ENCODE measurements at regions not wholly inside any gene's neighbourhood (a gene's known extent, or its start where the extent isn't known, plus 50 kb on each side); places are given as distances from the start of the nearest gene placed in this dataset.

DNA sequence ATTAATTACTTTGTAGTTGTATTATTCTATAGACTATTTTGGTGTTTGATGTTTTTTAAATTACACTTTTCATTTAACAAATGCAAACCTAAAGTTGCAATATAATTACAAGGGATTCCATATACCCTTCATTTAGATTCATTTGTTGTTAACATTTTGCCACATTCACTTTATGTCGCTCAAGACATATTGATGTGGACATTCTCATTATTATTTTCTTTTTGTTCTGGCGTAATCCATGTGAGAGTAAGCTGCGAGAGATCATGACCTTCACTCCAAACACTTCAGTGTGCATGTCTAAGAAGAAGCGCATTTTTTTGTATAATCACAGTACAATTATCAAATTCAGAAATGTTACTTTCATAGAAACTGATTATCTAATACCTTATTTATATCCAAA, 280.6 kb downstream of the CALCRL start:
- H3K36me3 ChIP-seq (ENCODE audit: control insufficient read depth in 2 of 2, extremely low read depth in 1 of 2, insufficient read depth in 2 of 2, low read length in 2 of 2), result no peaks in the 10 kb centered on the region
- H4K20me1 ChIP-seq (ENCODE audit: control insufficient read depth, extremely low read depth, insufficient read depth, low read length), result no peaks in the 10 kb centered on the region
- dilution Hi-C loops (cut with MboI; ENCODE audit: extremely low pct_ligation_motif_present, low sequenced_read_pairs), result no loop called here
- H3K9ac ChIP-seq (ENCODE audit: control insufficient read depth, extremely low read depth, insufficient read depth, low read length), result no peak overlapping the region
- no peaks in the 10 kb centered on the region for H3K27me3 ChIP-seq (ENCODE audit: control insufficient read depth, extremely low read depth, insufficient read depth, low read length)
- H3K9me3 ChIP-seq (ENCODE audit: control insufficient read depth, low read depth, low read length), result no peaks in the 10 kb centered on the region
- TF ChIP-seq EZH2 (IDR thresholded peaks at IDR 0.05; ENCODE audit: low read length), result no peak
- no peak for TF ChIP-seq CTCF (optimal IDR thresholded peaks at IDR 0.05 in 1 of 3, IDR thresholded peaks at IDR 0.05 in 1 of 3, conservative IDR thresholded peaks at IDR 0.05 in 1 of 3; ENCODE audit: extremely low read depth in 1 of 3, insufficient read depth in 2 of 3, low read length in 3 of 3)
- FAIRE-seq (no peak), DNase-seq (ENCODE audit: low read depth, low spot score) (no peak)
- no peak overlapping the region for H3K4me2 ChIP-seq (ENCODE audit: control insufficient read depth, extremely low read depth, insufficient read depth, low read depth, low read length)
- no peaks in the 10 kb centered on the region for H3K4me1 ChIP-seq (ENCODE audit: control insufficient read depth, extremely low read depth, insufficient read depth, low read length)
- no peaks in the 10 kb centered on the region for H3K9me1 ChIP-seq (ENCODE audit: control insufficient read depth, extremely low read depth, insufficient read depth, low read length)
- H3K79me2 ChIP-seq (ENCODE audit: control insufficient read depth, insufficient read depth, low read length), result no peaks in the 10 kb centered on the region
- H2AFZ ChIP-seq (ENCODE audit: control insufficient read depth, low read length), result no peak overlapping the region
- H3K27ac ChIP-seq (ENCODE audit: control insufficient read depth, insufficient read depth, low read length), result no peak overlapping the region
- no peak overlapping the region for H3K4me3 ChIP-seq (ENCODE audit: control insufficient read depth in 2 of 3, extremely low read depth in 1 of 3, insufficient read depth in 2 of 3, low read depth in 1 of 3, low read length in 3 of 3)

DNA sequence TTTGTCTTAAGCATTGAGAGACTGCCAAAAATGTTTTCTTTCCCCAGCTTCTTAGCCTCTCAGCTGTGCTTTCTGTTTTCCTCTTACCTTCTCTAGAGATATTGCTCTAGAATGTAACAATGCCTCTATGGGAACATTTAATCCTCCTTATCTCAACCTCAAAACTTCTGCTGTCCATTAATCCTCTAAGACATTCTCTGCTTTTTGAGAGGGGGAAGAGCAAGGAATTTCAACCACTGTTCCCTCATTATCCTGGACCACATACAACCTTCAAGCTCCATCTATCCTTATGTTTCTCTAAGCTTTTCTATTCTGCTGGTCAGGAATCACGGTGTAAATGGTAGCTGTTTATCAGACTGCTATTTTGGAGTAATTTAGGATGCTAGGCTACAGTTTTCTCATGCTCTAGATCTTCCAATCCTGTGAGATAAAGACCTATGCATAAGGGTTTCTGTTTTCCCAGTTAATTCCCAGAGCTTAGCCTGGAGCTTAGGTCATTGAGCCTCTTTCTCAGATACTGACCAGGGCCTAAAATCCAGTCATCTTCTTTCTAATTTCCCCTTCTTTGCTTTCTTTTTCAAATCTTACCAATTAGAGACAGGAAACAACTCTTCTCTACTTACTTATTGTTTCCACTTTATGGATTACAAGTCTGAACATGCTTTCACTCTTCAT, 282.0 kb downstream of the CALCRL start:
- FAIRE-seq, result no peak
- no peaks in the 10 kb centered on the region for H3K9me3 ChIP-seq (ENCODE audit: control insufficient read depth, low read depth, low read length)
- no peaks in the 10 kb centered on the region for H4K20me1 ChIP-seq (ENCODE audit: control insufficient read depth, extremely low read depth, insufficient read depth, low read length)
- no peak for TF ChIP-seq CTCF (optimal IDR thresholded peaks at IDR 0.05 in 1 of 3, IDR thresholded peaks at IDR 0.05 in 1 of 3, conservative IDR thresholded peaks at IDR 0.05 in 1 of 3; ENCODE audit: extremely low read depth in 1 of 3, insufficient read depth in 2 of 3, low read length in 3 of 3)
- TF ChIP-seq EZH2 (IDR thresholded peaks at IDR 0.05; ENCODE audit: low read length), result no peak
- H3K9me1 ChIP-seq (ENCODE audit: control insufficient read depth, extremely low read depth, insufficient read depth, low read length), result no peaks in the 10 kb centered on the region
- peak overlapping the region; percentile 29 for H2AFZ ChIP-seq (ENCODE audit: control insufficient read depth, low read length)
- no peak for DNase-seq (ENCODE audit: low read depth, low spot score)
- H3K4me3 ChIP-seq (ENCODE audit: control insufficient read depth in 2 of 3, extremely low read depth in 1 of 3, insufficient read depth in 2 of 3, low read depth in 1 of 3, low read length in 3 of 3), result no peak overlapping the region
- no peaks in the 10 kb centered on the region for H3K36me3 ChIP-seq (ENCODE audit: control insufficient read depth in 2 of 2, extremely low read depth in 1 of 2, insufficient read depth in 2 of 2, low read length in 2 of 2)
- no peak overlapping the region for H3K27ac ChIP-seq (ENCODE audit: control insufficient read depth, insufficient read depth, low read length)
- no peak overlapping the region for H3K9ac ChIP-seq (ENCODE audit: control insufficient read depth, extremely low read depth, insufficient read depth, low read length)
- H3K79me2 ChIP-seq (ENCODE audit: control insufficient read depth, insufficient read depth, low read length), result no peaks in the 10 kb centered on the region
- no peaks in the 10 kb centered on the region for H3K27me3 ChIP-seq (ENCODE audit: control insufficient read depth, extremely low read depth, insufficient read depth, low read length)
- dilution Hi-C loops (cut with MboI; ENCODE audit: extremely low pct_ligation_motif_present, low sequenced_read_pairs), result no loop called here
- no peaks in the 10 kb centered on the region for H3K4me1 ChIP-seq (ENCODE audit: control insufficient read depth, extremely low read depth, insufficient read depth, low read length)
- no peak overlapping the region for H3K4me2 ChIP-seq (ENCODE audit: control insufficient read depth, extremely low read depth, insufficient read depth, low read depth, low read length)

All from keratinocyte (primary cell).